GM18861 (cell line): ENCODE measurements at regions not wholly inside any gene's neighbourhood (a gene's known extent, or its start where the extent isn't known, plus 50 kb on each side); places are given as distances from the start of the nearest gene placed in this dataset.
"Not testable (repeated sequence)": the region's sequence is repeated elsewhere in the genome, so short reads cannot be mapped to it uniquely, and the experiment has no call there.

Experiments
- ATAC-seq: cut with Tn5 transposase; IDR thresholded peaks from one replicate; pipeline ENCODE4 v1.9.1; 2021; ENCODE audit not compliant: unreplicated experiment

GRCh38 chr16:86072328-86073102 lies 173.6 kb downstream of the IRF8 start:
- no peak for ATAC-seq

DNA sequence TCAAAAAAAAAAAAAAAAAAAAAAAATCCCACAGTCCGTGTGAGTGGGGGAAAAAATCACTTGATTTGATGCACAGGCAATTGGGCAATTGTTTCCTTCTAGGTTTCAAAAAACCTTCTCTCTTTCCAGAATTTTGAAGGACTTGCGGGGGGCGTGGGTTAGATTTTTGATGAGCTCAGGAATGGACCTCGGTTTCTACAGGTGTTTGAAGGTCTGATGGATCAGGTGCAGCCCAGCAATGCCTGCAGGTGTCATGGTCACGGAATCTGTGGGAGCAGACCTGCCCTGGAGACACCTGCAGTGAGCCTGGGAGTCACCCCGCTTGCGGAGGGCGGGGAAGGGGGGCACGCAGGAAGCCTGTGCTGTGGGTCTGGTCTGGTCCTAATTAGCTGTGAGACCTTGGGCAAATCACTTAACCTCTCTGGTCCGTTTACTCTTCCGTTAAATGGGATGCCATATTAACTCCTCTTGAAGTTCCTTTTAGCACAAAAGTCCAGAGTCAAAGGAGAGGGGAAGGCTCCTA lies 174.2 kb downstream of the IRF8 start:
- ATAC-seq = no peak

DNA sequence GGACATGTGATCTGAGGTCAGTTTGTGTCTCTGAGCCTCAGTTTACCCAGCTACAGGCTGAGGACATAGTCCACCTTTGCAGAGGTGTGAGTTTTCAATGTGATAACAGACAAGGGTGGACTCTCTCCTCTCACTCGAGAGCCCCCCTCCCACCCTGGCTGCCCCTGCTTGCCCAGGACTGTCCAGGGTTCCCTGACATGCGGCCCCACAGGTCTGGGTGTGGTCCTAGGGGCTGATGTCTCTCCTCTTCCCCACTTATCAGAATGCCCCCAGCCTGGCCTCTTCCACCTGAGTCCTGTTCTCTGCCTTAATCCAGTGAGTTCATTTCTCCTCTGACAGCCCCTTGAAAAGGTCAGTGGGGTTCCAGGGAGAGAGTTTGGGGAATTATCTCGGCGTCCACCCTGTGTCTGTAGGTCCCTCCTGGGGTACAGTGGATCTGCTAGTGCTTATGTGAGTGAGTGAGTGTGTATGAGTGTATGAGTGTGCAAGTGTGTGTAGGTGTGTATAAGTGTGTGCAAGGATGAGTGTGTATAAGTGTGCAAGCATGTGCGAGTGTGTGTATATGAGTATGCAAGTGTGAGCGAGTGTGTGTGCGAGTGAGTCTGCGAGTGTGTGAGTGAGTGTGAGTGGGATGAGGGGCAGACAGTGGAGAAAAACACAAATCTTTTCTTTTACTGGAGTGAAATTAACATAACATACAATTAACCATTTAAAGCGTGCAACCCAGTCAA lies 175.0 kb downstream of the IRF8 start:
- no peak for ATAC-seq

DNA sequence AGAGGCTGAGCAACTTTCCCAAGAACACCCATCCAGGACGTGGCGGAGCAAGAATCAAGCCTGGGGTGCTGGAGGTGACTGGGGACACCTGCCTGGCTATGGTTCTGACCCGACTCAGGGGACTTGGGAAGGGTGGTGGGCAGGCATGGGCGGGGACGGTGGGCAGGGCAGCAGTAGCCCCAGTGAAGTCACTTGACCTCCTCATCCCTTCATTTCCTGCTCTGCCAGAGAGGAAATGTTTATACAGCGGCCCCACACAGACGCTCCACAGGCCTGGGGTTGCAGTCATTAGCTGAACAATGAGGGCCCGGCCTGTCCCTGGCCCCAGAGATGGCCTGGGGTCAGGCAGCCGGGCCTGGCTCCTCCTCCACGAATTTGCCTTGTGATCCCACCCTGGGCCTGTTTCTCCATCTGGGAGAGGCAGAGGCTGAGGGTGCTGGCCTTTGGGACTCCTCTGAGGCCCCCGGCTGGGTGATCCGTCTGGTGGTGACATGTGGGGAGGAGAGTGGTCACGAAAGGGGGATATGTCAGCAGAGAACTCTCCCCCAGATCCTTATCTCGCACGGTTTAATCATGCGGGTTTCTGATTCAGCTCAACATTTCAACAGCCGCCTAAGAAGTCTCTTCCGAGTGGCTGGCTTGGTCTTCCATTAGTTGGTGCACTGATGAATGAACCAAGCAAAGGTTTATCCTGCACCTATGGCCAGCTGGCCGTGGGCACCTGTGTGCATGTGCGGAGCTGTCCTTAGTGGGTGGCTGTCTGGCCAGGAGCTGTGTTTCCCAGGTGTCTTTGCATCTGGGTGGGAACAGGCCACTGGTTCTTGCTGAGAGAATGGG lies 175.9 kb downstream of the IRF8 start:
- no peak for ATAC-seq

GRCh38 chr16:86075488-86075785 lies 176.5 kb downstream of the IRF8 start:
- no peak for ATAC-seq

DNA sequence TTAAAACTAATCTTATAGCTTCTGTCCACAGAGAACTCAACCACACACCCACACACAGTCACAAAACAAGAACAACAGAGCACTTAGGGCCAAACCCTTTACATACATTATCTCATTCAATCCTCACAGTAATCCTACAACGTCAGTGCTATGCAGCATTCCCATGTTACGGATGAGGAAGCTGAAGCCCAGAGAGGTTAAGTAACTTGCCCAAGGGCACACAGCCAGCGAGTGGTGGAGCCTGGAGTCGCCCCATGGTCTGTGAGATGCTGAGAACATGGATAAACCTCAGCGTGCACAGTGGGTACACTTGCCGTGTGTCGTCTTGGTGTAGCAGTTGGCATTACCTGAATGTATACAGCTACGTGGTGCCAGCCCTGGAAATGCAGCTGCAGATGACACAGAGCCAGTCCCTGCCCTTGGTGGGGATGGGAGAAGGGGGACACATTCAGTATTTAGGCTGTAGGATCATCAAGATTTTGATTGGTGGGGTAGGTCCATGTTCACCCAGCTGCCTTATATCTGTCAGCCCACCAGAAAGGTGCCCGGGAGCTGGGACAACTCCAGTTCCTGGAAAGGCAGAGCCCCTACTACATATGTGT lies 177.0 kb downstream of the IRF8 start:
- ATAC-seq = no peak

DNA sequence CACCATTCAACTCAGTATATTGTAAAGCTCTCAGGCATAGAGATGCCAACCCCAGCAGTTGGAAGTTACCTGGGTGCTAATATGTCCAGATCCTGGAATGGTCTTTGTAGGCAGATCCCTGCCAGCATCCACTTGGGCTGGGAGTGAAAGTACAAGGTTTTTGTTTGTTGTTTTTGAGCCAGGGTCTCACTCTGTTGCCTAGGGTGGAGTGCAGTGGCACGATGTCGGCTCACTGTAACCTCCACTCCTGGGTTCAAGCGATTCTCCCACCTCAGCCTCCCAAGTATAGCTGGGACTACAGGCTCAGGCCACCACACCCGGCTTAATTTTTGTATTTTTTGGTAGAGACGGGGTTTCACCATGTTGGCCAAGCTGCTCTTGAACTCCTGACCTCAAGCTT lies 177.6 kb downstream of the IRF8 start:
- ATAC-seq = no peak

- ATAC-seq = no peak
Measured at GRCh38 chr16:86077243-86077940, 178.4 kb downstream of the IRF8 start.

- no peak for ATAC-seq
Measured at GRCh38 chr16:86078121-86078600, 179.2 kb downstream of the IRF8 start.

GRCh38 chr16:86078711-86079110 lies 179.7 kb downstream of the IRF8 start:
- ATAC-seq = not testable (repeated sequence)

DNA sequence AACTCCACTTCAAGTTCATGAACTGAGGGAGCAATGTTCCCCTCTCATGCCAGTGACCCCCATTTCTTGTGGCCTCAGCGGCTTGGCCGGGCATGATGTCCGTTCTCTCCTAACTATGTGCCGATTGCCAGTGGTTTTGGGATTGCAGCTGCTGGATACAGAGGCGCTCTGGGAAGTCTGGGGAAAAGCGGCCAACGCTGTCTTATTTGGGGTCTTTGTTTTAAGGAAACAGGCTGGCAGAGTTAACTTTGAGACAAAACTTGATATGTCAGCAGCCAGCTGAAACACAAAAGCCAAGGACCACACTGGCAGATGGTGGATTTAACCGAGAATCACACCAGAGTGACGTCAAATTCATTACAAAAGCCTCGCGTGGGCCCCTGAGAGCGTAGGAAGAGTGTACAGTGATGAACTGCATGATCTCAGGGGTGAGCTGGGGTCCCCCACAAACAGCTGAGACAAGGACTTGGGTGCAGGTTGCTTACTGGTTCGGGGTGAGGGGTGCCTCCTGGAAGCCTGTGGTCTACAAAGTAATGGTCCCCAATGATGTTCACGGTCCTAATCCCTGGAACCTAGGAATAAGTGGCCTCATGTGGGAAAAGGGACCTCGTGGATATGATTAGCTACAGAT lies 180.4 kb downstream of the IRF8 start:
- ATAC-seq = no peak

- ATAC-seq = no peak
Measured at GRCh38 chr16:86080131-86080875, 181.3 kb downstream of the IRF8 start.

DNA sequence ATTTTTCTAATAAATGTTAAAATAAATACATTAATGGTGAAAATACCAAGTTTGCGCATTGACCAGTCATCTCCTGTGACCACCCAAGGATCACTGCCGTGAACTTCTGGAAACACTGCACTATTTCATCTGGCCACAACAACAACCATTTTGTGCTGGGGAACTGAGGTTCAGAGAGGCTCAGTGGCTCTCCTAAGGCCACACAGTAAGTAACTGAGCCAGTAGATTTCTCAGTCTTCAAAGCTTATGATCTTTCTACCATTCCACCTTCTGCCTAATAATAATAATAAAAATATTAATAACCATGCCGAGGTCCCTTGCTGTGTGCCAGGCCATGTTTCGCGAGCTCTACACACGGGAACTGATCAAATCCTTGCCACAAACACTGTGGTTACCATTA lies 182.0 kb downstream of the IRF8 start:
- ATAC-seq = no peak

DNA sequence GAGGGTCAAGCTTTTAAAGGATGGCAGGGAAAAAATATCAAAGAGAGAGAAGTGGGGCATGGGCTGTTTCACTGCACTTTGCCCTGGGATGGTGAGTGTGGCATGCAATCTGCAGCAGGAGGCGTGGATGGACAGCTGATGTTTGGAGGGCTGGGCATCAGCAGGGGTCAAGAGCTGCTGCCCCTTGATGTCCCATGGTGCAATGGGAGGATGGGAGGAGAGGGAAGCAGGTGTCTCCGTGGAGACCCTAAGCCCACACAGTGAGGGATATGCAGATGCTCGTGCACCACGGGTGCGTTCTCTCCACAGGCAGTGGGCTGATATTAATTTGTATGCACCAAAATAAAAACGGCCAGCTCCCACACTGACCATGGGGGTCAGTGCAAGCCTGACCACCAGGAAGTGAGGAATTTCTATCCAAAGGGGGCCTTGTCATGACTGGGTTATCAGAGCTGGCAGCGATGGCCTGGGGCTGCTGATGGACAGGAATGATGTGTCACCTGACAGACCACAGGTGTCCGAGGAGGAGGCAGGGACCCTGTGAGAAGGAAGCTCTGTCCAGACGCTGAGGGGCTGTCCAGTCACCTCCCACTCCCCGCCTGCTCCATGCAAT lies 183.6 kb downstream of the IRF8 start:
- ATAC-seq = no peak

- no peak for ATAC-seq
Measured at GRCh38 chr16:86083382-86084002, 184.5 kb downstream of the IRF8 start.

DNA sequence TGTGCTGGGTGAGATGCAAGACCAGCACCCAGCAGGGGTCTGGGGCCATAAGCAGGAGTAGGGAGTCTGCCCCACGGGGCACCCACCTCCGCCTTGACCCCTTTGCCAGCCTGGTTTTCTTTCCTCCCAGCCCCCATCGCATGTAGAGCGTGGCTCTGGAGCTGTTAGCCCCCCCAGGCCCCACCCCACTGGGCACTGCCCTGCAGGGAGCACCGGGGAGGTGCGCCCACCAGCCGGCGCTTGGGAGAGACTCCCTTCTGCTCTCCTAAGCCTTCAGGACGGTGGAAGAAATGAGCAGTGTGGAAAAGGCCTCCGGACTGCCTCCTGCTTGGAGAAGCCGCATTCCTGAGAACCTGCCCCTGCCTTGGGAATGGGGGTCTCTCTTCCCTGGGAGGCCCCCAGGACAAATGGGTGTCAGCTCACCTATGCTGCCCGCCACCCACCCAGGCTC lies 186.2 kb downstream of the IRF8 start:
- ATAC-seq = no peak

DNA sequence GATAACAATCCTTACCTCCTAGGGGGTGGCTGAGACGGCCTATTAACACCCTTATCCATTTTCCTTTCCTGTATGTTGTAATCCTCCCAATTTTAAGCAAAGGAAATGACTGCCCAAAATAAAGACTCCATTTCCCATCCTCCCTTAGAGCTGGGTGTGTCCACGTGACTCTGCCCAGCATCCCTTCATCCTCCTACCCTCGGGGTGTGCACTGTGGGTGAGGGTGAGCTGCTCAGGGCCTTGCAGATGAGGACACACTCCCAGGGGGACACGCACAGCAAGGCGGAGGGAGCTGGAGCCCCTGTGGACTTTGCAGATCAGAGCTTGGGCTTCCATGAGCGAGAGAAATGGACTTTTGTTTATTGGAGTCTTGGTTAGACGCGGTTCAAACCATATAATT lies 186.8 kb downstream of the IRF8 start:
- ATAC-seq = no peak

GRCh38 chr16:86086471-86086870 lies 187.5 kb downstream of the IRF8 start:
- no peak for ATAC-seq
